Endothelial cell of umbilical vein (primary cell): ENCODE measurements at regions not wholly inside any gene's neighbourhood (a gene's known extent, or its start where the extent isn't known, plus 50 kb on each side); places are given as distances from the start of the nearest gene placed in this dataset.

Source experiments
- BruUV-seq: library from RNA; stranded (reverse); fragments of 400-500 nt; replicated peaks from 2 replicates; lab custom pipeline; 2021; lab: Mats Ljungman, UMichigan
- CTCF ChIA-PET: fragments of 300-600, 350-600 bp; sonication (Branson Sonifier 250); formaldehyde crosslinking; loops from one replicate; lab custom pipeline; 2021; ENCODE audit warnings: antibody characterized with exemption, inconsistent platforms; lab: Charles Lee
- POLR2A ChIA-PET: fragments of 300-600, 350-600 bp; sonication (Branson Sonifier 250); formaldehyde crosslinking; loops from one replicate; lab custom pipeline; 2021; ENCODE audit warnings: antibody characterized with exemption, inconsistent platforms; lab: Charles Lee
- DNase-seq: peaks from one replicate; pipeline ENCODE4 v3.0.0-alpha.2; 2011; ENCODE audit warnings: low read depth, low spot score
- FAIRE-seq: peaks from 2 replicates; lab custom pipeline; 2011; peaks lifted over from hg19 to GRCh38; lab: Jason Lieb, UNC
- H2AFZ ChIP-seq: 2 replicates; pipeline ENCODE4 v1.6.0; 2012; ENCODE audit warnings: low read depth, low read length, control low read depth, inconsistent platforms
- H3K27ac ChIP-seq: 2 replicates; pipeline ENCODE4 v1.5.1; 2011; ENCODE audit warnings: low read depth, mild to moderate bottlenecking, control low read depth, low read length, moderate library complexity; ENCODE audit not compliant: insufficient read depth
- H3K27me3 ChIP-seq, 2 experiments: 2 replicates each; pipeline versions ENCODE4 v1.6.0 to v1.6.1; 2011; ENCODE audit warnings: low read length in 2 of 2, mixed read lengths in 1 of 2; ENCODE audit not compliant: control insufficient read depth in 2 of 2, insufficient read depth in 2 of 2
- H3K36me3 ChIP-seq, 2 experiments: 2 replicates in 1 of 2; 3 replicates in 1 of 2; pipeline ENCODE4 v1.5.1; 2011; ENCODE audit warnings: low read length in 2 of 2, mild to moderate bottlenecking in 1 of 2, moderate library complexity in 1 of 2; ENCODE audit not compliant: control insufficient read depth in 2 of 2, insufficient read depth in 2 of 2; ENCODE audit errors: extremely low read depth in 1 of 2
- H3K4me1 ChIP-seq: 3 replicates; pipeline ENCODE4 v1.5.1; 2011; ENCODE audit warnings: mild to moderate bottlenecking, low read length; ENCODE audit not compliant: control insufficient read depth, insufficient read depth; ENCODE audit errors: extremely low read depth
- H3K4me2 ChIP-seq: 2 replicates; pipeline ENCODE4 v1.6.1; 2011; ENCODE audit warnings: low read length, control low read depth, mixed read lengths; ENCODE audit not compliant: insufficient read depth
- H3K4me3 ChIP-seq, 3 experiments: fragments of 200-600 bp in 1 of 3; sonication (generic), shearing (Covaris generic) in 1 of 3; replicated peaks in 1 of 3; 2 replicates each; pipeline ENCODE4 v1.5.1; 2011 to 2016; ENCODE audit warnings: control low read depth in 3 of 3, low read length in 3 of 3, mild to moderate bottlenecking in 2 of 3, inconsistent platforms in 1 of 3, low read depth in 1 of 3, moderate library complexity in 1 of 3; ENCODE audit not compliant: insufficient read depth in 1 of 3
- H3K79me2 ChIP-seq: 2 replicates; pipeline ENCODE4 v1.6.0; 2012; ENCODE audit warnings: low read length, inconsistent platforms; ENCODE audit not compliant: control insufficient read depth, insufficient read depth
- H3K9ac ChIP-seq: replicated peaks from 2 replicates; pipeline ENCODE3; 2011; ENCODE audit warnings: low read length, control low read depth; ENCODE audit not compliant: insufficient read depth; ENCODE audit errors: extremely low read depth
- H3K9me1 ChIP-seq: replicated peaks from 3 replicates; pipeline ENCODE4 v1.6.0; 2011; ENCODE audit warnings: mild to moderate bottlenecking, low read length; ENCODE audit not compliant: control insufficient read depth, insufficient read depth; ENCODE audit errors: extremely low read depth
- H3K9me3 ChIP-seq: replicated peaks from 2 replicates; pipeline ENCODE4 v1.5.1; 2012; ENCODE audit warnings: low read length, inconsistent platforms; ENCODE audit not compliant: control insufficient read depth, insufficient read depth
- H4K20me1 ChIP-seq: replicated peaks from 2 replicates; pipeline ENCODE3; 2011; ENCODE audit warnings: mild to moderate bottlenecking, low read length; ENCODE audit not compliant: control insufficient read depth, insufficient read depth; ENCODE audit errors: extremely low read depth
- CTCF ChIP-seq, 2 donors: IDR thresholded peaks; 1 replicate in 1 of 2; 2 replicates in 1 of 2; pipeline ENCODE4 v1.5.1; 2011; ENCODE audit warnings: low read length in 2 of 2, mild to moderate bottlenecking in 2 of 2, moderate library complexity in 2 of 2, control low read depth in 1 of 2, inconsistent platforms in 1 of 2, low read depth in 1 of 2; ENCODE audit not compliant: insufficient read depth in 1 of 2; ENCODE audit errors: extremely low read depth in 1 of 2
- EZH2 ChIP-seq: IDR thresholded peaks from 2 replicates; pipeline ENCODE4 v1.6.1; 2012; ENCODE audit warnings: borderline replicate concordance, low read depth, mild to moderate bottlenecking, moderate library complexity, low read length, inconsistent platforms; ENCODE audit not compliant: severe bottlenecking
- FOS ChIP-seq: IDR thresholded peaks from 2 replicates; pipeline ENCODE4 v1.6.1; 2011; ENCODE audit warnings: mild to moderate bottlenecking, low read length, moderate library complexity, borderline replicate concordance; ENCODE audit not compliant: insufficient read depth
- GATA2 ChIP-seq: IDR thresholded peaks from 2 replicates; pipeline ENCODE4 v1.7.0; 2011; ENCODE audit warnings: low read depth, mild to moderate bottlenecking, moderate library complexity, mixed read lengths, low read length; ENCODE audit not compliant: insufficient read length, insufficient read depth
- JUN ChIP-seq: IDR thresholded peaks from 2 replicates; pipeline ENCODE4 v1.6.1; 2011; ENCODE audit warnings: borderline replicate concordance, low read depth; ENCODE audit not compliant: insufficient read length, insufficient read depth
- MAX ChIP-seq: IDR thresholded peaks from 2 replicates; pipeline ENCODE4 v1.6.1; 2011; ENCODE audit not compliant: insufficient read depth, insufficient read length
- MYC ChIP-seq: IDR thresholded peaks from one replicate; pipeline ENCODE4 v1.6.1; 2011; ENCODE audit warnings: mild to moderate bottlenecking, low read depth, low read length
- POLR2A ChIP-seq: IDR thresholded peaks from 2 replicates; pipeline ENCODE4 v1.6.1; 2012; ENCODE audit warnings: low read depth, mild to moderate bottlenecking, control low read depth, low read length
- POLR2AphosphoS5 ChIP-seq: IDR thresholded peaks from 2 replicates; pipeline ENCODE4 v1.6.1; 2012; ENCODE audit warnings: low read depth, mild to moderate bottlenecking, control low read depth, low read length, moderate library complexity; ENCODE audit not compliant: insufficient read depth
- dilution Hi-C: fragments of 300-500 bp; cut with MboI; formaldehyde crosslinking; loops from one replicate; pipeline ENCODE4 v1.15.0; 2019; ENCODE audit warnings: low sequenced_read_pairs; ENCODE audit not compliant: extremely low pct_ligation_motif_present
- intact Hi-C: fragments of 100-400 bp; cut with micrococcal nuclease; formaldehyde crosslinking; loops from one replicate; pipeline ENCODE4 v1.10.0; 2022

- Histone ChIP-seq H3K27me3 (no peaks in the 10 kb centered on the region), H2AFZ (no peak overlapping the region), H3K4me1 (no peaks in the 10 kb centered on the region), H4K20me1 (no peaks in the 10 kb centered on the region), H3K9me1 (no peaks in the 10 kb centered on the region), H3K79me2 (no peaks in the 10 kb centered on the region), H3K9me3 (no peaks in the 10 kb centered on the region), H3K36me3 (no peaks in the 10 kb centered on the region), H3K4me3 (no peak overlapping the region), H3K4me2 (no peak overlapping the region), H3K9ac (no peak overlapping the region), H3K27ac (no peak overlapping the region)
- ChIA-PET CTCF (no interaction called here), POLR2A (no interaction called here)
- dilution Hi-C loops (no loop called here), intact Hi-C loops (no loop called here)
- no peak for TF ChIP-seq GATA2
- no peak for TF ChIP-seq POLR2A
- no peak for TF ChIP-seq MAX
- no TSS peak for BruUV-seq
- FAIRE-seq: no peak
- no peak for DNase-seq
These were observed 475.2 kb upstream of the UBE2E3 start for GRCh38 chr2:180505203-180505602.

- H3K4me1 ChIP-seq: no peaks in the 10 kb centered on the region
- no peaks in the 10 kb centered on the region for H4K20me1 ChIP-seq
- ChIA-PET POLR2A (no interaction called here), CTCF (no interaction called here)
- H3K4me2 ChIP-seq: no peak overlapping the region
- no peaks in the 10 kb centered on the region for H3K9me3 ChIP-seq
- no peak overlapping the region for H3K27ac ChIP-seq
- H3K36me3 ChIP-seq: no peaks in the 10 kb centered on the region
- no peak overlapping the region for H2AFZ ChIP-seq
- H3K79me2 ChIP-seq: no peaks in the 10 kb centered on the region
- no TSS peak for BruUV-seq
- DNase-seq (no peak), FAIRE-seq (no peak)
- intact Hi-C loops (no loop called here), dilution Hi-C loops (no loop called here)
- no peaks in the 10 kb centered on the region for H3K27me3 ChIP-seq
- H3K4me3 ChIP-seq: no peak overlapping the region
- TF ChIP-seq JUN (no peak), EZH2 (no peak), POLR2A (no peak), MYC (no peak), CTCF (IDR thresholded peaks at IDR 0.05; ENCODE audit: extremely low read depth in 1 of 2, insufficient read depth in 1 of 2, low read depth in 1 of 2, low read length in 2 of 2) (no peak), GATA2 (no peak), MAX (no peak), FOS (no peak), POLR2AphosphoS5 (no peak)
- H3K9ac ChIP-seq: no peak overlapping the region
- no peaks in the 10 kb centered on the region for H3K9me1 ChIP-seq
These were observed 482.7 kb upstream of the UBE2E3 start for GRCh38 chr2:180497621-180498152.
